ENCODE measurements at regions not wholly inside any gene's neighbourhood (a gene's known extent, or its start where the extent isn't known, plus 50 kb on each side); places are given as distances from the start of the nearest gene placed in this dataset.
"Not testable (repeated sequence)": the region's sequence is repeated elsewhere in the genome, so short reads cannot be mapped to it uniquely, and the experiment has no call there.

GRCh38 chr1:38740487-38740886 lies 119.1 kb downstream of the RRAGC start:
- peaks cover 5% of the 10 kb centered on the region for H3K4me1 ChIP-seq (ENCODE audit: insufficient read depth, low read length)
- H3K9ac ChIP-seq (ENCODE audit: low read depth, low read length): no peak overlapping the region
- H3K36me3 ChIP-seq (ENCODE audit: insufficient read depth, low read length): no peaks in the 10 kb centered on the region
- H3K9me3 ChIP-seq (ENCODE audit: control insufficient read depth, insufficient read depth, low read length): no peaks in the 10 kb centered on the region

- no peaks in the 10 kb centered on the region for H3K9me3 ChIP-seq (ENCODE audit: control insufficient read depth, insufficient read depth, low read length)
- H3K36me3 ChIP-seq (ENCODE audit: insufficient read depth, low read length): no peaks in the 10 kb centered on the region
- H3K9ac ChIP-seq (ENCODE audit: low read depth, low read length): no peak overlapping the region
- H3K4me1 ChIP-seq (ENCODE audit: insufficient read depth, low read length): peaks cover 5% of the 10 kb centered on the region
Observed at GRCh38 chr1:38738207-38738606, 121.4 kb downstream of the RRAGC start.

DNA sequence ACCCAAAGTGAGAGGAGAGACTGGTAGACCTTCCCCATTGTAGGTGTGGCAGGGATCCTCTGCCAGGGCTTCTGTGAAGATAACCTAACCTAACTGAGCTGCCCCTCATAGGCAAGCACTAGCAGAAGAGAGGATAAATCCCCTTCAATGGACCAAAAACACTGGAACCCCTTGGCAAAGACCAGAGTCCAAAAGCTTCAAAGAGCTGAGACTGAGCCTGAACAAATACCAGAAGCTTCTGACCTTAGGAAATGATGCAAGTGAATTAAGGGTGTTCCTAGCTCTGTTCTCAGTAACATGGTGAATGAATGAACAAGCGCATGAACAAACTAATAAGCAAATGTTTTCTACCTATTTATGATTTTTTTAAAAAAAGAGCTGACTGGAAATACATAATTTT lies 123.2 kb downstream of the RRAGC start:
- Histone ChIP-seq H3K4me1 (ENCODE audit: insufficient read depth, low read length) (peaks cover 5% of the 10 kb centered on the region), H3K9me3 (ENCODE audit: control insufficient read depth, insufficient read depth, low read length) (no peaks in the 10 kb centered on the region), H3K36me3 (ENCODE audit: insufficient read depth, low read length) (no peaks in the 10 kb centered on the region), H3K9ac (ENCODE audit: low read depth, low read length) (no peak overlapping the region)

DNA sequence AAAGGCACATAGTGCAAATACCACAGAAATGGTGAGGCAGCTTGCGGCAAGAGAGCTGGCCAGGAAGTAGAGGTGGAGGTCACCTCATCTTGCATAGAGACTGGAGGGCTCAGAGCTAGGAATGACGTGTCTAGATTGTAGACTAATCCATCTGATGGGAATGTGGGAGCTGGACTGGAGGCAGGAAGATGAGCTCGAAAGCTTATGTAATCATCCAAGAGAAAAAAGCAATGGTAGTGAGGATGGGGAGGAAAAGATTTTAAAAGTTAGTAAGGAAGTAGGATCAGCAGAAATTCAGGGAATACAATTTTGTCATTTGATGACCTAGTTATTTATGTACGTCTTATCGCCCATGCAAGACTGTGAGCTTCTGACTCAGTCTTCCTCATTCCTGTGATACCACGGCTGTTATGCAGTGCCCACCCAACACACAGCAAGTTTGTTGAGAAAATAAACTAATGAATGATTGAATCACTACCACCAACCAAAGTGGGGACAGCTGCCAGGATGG lies 123.9 kb downstream of the RRAGC start:
- no peaks in the 10 kb centered on the region for H3K9me3 ChIP-seq (ENCODE audit: control insufficient read depth, insufficient read depth, low read length)
- H3K4me1 ChIP-seq (ENCODE audit: insufficient read depth, low read length): no peaks in the 10 kb centered on the region
- no peak overlapping the region for H3K9ac ChIP-seq (ENCODE audit: low read depth, low read length)
- no peaks in the 10 kb centered on the region for H3K36me3 ChIP-seq (ENCODE audit: insufficient read depth, low read length)

- Histone ChIP-seq H3K9ac (ENCODE audit: low read depth, low read length) (no peak overlapping the region), H3K4me1 (ENCODE audit: insufficient read depth, low read length) (peaks cover 3% of the 10 kb centered on the region; the same call in 1 of the 2 replicates), H3K36me3 (ENCODE audit: insufficient read depth, low read length) (no peaks in the 10 kb centered on the region), H3K9me3 (ENCODE audit: control insufficient read depth, insufficient read depth, low read length) (no peaks in the 10 kb centered on the region)
Observed at GRCh38 chr1:38733761-38734160, 125.8 kb downstream of the RRAGC start.

DNA sequence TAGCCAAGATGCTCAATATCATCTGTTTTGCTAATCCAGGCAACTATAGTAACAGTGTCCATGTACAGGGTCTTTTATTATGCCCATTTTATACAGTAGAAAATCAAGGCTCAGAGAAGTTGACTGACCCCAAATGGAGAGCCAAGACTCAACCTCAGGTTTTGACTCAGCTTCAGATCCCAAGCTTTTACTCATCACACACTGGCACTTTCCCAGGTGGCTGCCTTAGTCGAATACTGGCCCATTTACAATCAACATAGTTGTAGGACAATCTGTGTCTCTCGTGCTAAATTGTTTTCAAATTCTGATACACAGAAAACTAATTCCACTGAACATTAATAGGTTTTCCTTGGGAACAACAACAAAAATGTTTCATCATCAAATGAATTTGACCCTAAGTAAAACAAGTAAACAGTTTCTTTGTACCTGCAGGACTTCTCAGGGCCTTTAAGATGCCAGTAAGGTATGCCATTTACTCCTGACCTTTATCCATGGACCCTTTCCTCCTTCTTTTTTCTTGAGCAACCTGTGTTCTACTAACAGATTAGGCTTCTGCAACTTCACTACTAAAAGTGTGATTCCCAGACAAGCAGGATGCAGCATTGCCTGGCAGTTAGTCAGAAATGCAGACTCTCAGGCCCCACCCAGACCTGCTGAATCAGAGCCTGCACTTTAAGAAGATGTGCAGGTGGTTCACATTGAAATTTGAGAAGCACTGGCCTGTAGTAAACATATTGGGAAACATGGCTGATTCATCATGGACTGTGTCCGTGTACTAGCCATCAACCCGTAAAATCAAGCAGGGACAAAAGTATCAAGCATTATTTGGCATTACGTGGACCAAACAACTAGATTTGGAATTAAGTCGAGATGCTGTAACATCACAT lies 128.8 kb downstream of the RRAGC start:
- Histone ChIP-seq H3K4me1 (ENCODE audit: insufficient read depth, low read length) (peaks cover 23% of the 10 kb centered on the region), H3K9me3 (ENCODE audit: control insufficient read depth, insufficient read depth, low read length) (no peaks in the 10 kb centered on the region), H3K9ac (ENCODE audit: low read depth, low read length) (no peak overlapping the region), H3K36me3 (ENCODE audit: insufficient read depth, low read length) (no peaks in the 10 kb centered on the region)

- Histone ChIP-seq H3K4me1 (ENCODE audit: insufficient read depth, low read length) (peaks cover 23% of the 10 kb centered on the region), H3K9me3 (ENCODE audit: control insufficient read depth, insufficient read depth, low read length) (no peaks in the 10 kb centered on the region; the same call in 1 of the 2 replicates), H3K9ac (ENCODE audit: low read depth, low read length) (no peak overlapping the region), H3K36me3 (ENCODE audit: insufficient read depth, low read length) (no peaks in the 10 kb centered on the region)
Observed at GRCh38 chr1:38728585-38728908, 131.0 kb downstream of the RRAGC start.

DNA sequence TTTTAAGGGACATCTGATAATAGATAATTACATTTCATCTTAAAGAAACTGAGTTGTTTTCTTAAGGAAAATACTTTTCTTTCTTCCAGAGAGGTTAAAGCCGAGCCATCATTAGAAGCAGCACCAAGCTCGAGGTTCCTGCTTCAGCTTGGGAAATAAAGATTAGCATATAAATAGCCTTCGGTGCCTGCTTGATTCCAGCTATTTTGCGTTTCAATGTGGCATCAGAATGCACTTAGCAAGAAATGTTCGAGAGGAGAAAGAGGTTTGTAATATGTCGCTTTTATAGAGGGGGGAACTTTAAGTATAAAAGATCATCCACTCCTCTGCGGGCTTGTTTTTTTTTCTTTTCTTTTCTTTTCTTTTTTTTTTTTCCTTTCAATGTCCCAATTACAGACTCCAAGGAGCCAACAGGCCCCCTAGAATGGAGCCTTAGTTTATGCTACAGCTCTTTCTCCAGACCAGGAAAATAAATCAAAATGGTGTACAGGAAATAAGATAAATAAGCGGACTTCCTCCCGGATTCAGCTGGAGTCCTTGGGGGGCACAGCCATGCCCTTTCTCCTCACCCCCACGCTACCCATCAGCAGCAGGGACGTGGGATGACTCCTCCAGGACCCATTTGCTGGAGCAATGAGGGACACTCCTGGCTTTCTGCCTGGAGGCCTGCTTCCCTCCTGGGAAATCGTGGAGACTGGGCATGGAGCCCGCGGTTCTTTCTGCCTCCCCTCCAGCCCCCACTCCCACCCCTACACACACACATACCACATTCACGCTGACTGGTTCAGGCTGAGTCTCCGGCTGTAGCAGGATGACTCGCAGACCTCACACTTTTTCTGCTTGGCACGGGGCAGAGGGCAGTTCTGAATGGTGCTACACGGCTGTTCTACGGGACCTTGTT lies 131.6 kb downstream of the RRAGC start:
- Histone ChIP-seq H3K9me3 (ENCODE audit: control insufficient read depth, insufficient read depth, low read length) (no peaks in the 10 kb centered on the region; the same call in 1 of the 2 replicates), H3K9ac (ENCODE audit: low read depth, low read length) (peak overlapping the region; percentile 36; the same call in 1 of the 2 replicates), H3K36me3 (ENCODE audit: insufficient read depth, low read length) (no peaks in the 10 kb centered on the region), H3K4me1 (ENCODE audit: insufficient read depth, low read length) (peaks cover 23% of the 10 kb centered on the region)

DNA sequence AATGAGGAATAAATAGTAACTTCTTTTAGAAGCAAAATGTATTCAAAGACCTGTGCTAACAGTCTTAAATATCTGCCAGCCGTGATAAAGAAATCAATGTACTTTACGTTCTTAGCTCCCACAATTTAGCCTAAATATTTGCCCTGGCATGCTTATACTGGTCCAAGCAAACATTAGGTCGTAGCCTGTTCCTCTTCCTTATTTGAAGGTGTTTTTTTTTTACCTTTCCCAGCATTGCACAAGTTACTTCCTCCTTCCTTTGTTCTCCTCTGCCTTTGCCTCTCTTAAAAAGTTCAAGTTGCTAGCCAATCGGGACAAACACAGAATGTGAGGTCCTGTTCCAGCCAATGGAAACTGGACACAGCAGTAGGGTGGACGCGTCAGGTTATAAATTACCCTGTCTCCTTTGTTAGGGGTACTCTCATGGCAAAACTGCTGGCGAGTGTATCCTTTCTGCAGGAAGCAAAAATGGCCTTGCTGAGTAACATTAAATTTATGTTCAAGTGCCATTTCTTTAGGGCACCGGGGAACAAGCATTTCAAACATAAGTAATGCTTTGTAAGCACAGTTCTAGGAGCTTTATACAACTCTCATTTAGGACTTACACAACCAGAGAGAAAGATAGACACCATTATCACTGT lies 134.1 kb downstream of the RRAGC start:
- not testable (repeated sequence) for H3K9me3 ChIP-seq (ENCODE audit: control insufficient read depth, insufficient read depth, low read length)

DNA sequence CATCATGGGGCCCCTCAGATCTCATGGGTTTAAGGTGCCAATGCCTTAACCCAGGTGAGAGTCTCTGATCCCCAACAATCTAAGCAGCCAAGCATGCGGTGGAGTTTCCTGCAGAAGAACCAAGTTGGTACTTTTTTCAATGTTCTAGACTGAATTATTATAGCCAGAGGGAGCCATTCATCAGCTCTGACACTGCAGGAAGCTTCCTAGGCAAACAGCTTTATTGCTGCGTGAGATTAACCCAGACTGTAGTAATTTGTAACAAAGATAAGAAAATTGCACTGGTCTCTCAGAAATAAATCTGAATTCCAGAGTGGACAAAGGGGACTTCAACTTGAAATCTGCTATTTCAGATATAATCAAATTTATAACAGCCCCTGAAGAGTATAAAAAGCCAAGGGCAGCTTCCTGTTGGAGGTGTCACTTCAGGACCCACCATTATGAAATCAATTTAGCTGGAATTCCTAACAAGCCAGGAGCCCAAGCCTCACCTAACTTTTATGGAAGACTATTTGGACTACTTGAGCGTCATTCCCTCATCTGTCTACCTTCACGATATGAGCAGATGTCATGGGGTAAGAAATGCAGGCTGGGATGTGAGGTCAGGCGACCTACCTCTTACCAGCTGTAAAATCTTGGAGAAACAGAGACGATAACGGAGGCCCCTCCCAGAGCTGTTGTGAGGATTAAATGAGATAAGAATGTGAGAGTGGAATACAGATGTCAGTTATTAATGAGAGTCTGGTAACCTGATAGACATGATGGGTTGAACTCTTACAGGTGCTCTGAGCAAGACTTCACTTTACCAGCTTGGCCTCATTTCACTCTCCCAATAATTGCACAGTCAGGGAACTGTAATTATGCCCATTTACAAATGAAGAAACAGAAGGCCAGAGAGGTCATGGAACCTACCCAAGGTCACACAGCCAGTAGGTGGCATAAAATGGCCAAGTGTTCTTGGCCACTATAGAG lies 135.1 kb downstream of the RRAGC start:
- H3K4me1 ChIP-seq (ENCODE audit: insufficient read depth, low read length): peaks cover 23% of the 10 kb centered on the region
- no peak overlapping the region for H3K9ac ChIP-seq (ENCODE audit: low read depth, low read length)
- H3K36me3 ChIP-seq (ENCODE audit: insufficient read depth, low read length): no peaks in the 10 kb centered on the region
- no peaks in the 10 kb centered on the region; the same call in 1 of the 2 replicates for H3K9me3 ChIP-seq (ENCODE audit: control insufficient read depth, insufficient read depth, low read length)

More for the DNA sequence above, 134.1 kb downstream of the RRAGC start:
- H3K36me3 ChIP-seq (ENCODE audit: insufficient read depth, low read length); H3K9ac ChIP-seq (ENCODE audit: low read depth, low read length): not testable (repeated sequence)
- peaks cover 23% of the 10 kb centered on the region for H3K4me1 ChIP-seq (ENCODE audit: insufficient read depth, low read length)

- no peaks in the 10 kb centered on the region for H3K36me3 ChIP-seq (ENCODE audit: insufficient read depth, low read length)
- H3K9ac ChIP-seq (ENCODE audit: low read depth, low read length): no peak overlapping the region
- no peaks in the 10 kb centered on the region; the same call in 1 of the 2 replicates for H3K9me3 ChIP-seq (ENCODE audit: control insufficient read depth, insufficient read depth, low read length)
- peaks cover 7% of the 10 kb centered on the region for H3K4me1 ChIP-seq (ENCODE audit: insufficient read depth, low read length)
Observed at GRCh38 chr1:38721816-38722215, 137.8 kb downstream of the RRAGC start.

GRCh38 chr1:38719880-38720279 lies 139.7 kb downstream of the RRAGC start:
- Histone ChIP-seq H3K9me3 (ENCODE audit: control insufficient read depth, insufficient read depth, low read length) (no peaks in the 10 kb centered on the region), H3K9ac (ENCODE audit: low read depth, low read length) (no peak overlapping the region), H3K36me3 (ENCODE audit: insufficient read depth, low read length) (no peaks in the 10 kb centered on the region), H3K4me1 (ENCODE audit: insufficient read depth, low read length) (no peaks in the 10 kb centered on the region)

- Histone ChIP-seq H3K9me3 (ENCODE audit: control insufficient read depth, insufficient read depth, low read length) (no peaks in the 10 kb centered on the region), H3K4me1 (ENCODE audit: insufficient read depth, low read length) (no peaks in the 10 kb centered on the region), H3K36me3 (ENCODE audit: insufficient read depth, low read length) (no peaks in the 10 kb centered on the region), H3K9ac (ENCODE audit: low read depth, low read length) (no peak overlapping the region)
Observed at GRCh38 chr1:38718031-38718430, 141.5 kb downstream of the RRAGC start.

All from ES-I3 (cell line).